GM12864 (cell line): ENCODE measurements at regions not wholly inside any gene's neighbourhood (a gene's known extent, or its start where the extent isn't known, plus 50 kb on each side); places are given as distances from the start of the nearest gene placed in this dataset.

Experiments
- DNase-seq: peaks from one replicate; pipeline ENCODE4 v3.0.0-alpha.2; 2011; ENCODE audit warnings: low read depth
- H3K4me3 ChIP-seq: 2 replicates; pipeline ENCODE4 v1.5.1; 2011; ENCODE audit warnings: mild to moderate bottlenecking, low read depth, low read length, control low read depth
- TF ChIP-seq, protein P1 (sequence below): IDR thresholded peaks from 2 replicates; pipeline ENCODE4 v1.5.1; 2011; ENCODE audit warnings: low read depth, mild to moderate bottlenecking, moderate library complexity, low read length, control low read depth, inconsistent platforms; ENCODE audit errors: missing control alignments

DNA sequence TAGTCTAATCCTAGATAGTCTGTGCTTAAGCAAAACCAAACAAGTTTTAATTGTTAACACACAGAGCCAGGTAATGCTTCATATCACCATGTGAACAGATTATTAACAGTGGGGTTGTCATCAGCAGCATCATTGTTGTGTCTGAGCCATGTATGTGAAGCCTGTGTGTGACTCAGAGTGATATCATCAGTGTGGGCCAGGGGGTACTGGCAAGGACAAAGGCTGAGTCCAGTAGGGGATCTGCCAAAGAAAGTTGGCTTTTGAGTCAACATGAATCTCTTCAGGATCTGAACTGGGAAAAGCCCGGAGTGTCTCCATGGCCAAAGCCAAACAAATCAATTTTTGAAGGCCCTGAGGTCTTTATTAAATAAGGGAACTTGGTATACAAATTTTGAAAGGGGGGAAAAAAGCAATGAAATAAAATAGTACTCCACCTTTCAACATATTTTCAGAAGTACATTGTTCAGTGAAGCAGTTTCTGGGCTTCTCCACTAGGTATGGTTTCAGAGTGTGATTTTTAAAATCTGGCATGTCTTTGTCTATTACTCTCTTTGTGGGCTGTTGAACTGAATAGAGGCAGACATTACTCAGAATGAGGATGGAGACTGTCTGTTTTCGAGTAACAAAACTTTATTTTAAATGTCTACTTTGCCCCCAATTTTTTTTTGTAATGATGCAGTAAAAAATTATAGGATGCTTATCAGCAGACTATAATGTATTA, 444.2 kb upstream of the JAG1 start:
- no peak for DNase-seq
- no peak overlapping the region for H3K4me3 ChIP-seq
- TF ChIP-seq, protein P1, sequence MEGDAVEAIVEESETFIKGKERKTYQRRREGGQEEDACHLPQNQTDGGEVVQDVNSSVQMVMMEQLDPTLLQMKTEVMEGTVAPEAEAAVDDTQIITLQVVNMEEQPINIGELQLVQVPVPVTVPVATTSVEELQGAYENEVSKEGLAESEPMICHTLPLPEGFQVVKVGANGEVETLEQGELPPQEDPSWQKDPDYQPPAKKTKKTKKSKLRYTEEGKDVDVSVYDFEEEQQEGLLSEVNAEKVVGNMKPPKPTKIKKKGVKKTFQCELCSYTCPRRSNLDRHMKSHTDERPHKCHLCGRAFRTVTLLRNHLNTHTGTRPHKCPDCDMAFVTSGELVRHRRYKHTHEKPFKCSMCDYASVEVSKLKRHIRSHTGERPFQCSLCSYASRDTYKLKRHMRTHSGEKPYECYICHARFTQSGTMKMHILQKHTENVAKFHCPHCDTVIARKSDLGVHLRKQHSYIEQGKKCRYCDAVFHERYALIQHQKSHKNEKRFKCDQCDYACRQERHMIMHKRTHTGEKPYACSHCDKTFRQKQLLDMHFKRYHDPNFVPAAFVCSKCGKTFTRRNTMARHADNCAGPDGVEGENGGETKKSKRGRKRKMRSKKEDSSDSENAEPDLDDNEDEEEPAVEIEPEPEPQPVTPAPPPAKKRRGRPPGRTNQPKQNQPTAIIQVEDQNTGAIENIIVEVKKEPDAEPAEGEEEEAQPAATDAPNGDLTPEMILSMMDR: no peak

DNA sequence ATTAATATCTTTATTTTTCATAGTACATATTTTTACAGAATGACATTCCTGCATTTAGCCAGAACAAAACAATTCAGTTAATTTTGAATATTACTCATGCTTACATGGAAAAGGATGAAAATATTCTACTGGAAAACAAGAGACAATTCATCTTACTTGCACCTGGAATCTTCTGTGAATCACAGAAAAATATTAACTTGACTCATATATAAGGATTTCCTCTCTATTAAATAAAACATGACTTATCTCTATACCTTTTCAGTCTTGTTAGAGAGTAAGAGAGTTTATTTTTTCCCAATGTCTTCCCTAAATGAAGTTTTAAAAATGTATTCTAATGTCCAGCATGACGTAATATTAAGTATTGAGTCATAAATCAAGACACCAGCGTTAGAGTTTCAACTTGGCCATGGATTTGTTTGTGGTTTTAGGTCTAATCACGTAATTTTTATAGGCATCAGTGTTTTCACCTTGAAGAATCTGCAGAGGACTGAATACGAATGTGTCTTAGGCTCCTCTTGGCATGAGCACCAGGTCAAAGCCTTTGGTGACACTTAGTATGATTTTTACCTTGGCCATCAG, 445.1 kb upstream of the JAG1 start:
- TF ChIP-seq, protein P1: no peak
- DNase-seq: no peak
- no peak overlapping the region for H3K4me3 ChIP-seq

DNA sequence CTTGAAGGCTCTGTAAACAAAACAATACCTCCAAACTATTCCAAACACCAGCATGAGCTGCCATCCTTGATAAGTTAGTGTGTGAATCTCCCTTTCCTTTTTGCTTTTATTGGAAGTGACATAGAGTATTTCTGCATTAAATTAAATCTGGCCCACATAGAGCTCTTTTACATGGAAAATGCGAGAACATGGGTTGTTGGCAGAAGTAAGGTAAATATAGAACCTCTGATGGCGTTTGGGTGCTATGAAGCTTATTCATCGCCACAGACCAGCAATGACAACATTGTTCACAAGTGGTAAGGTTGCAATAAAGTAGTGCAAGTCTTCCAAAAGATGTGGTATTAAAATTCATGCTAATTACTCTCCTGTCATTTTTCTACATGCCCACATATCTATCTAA, 445.8 kb upstream of the JAG1 start:
- TF ChIP-seq, protein P1: no peak
- H3K4me3 ChIP-seq: no peak overlapping the region

DNA sequence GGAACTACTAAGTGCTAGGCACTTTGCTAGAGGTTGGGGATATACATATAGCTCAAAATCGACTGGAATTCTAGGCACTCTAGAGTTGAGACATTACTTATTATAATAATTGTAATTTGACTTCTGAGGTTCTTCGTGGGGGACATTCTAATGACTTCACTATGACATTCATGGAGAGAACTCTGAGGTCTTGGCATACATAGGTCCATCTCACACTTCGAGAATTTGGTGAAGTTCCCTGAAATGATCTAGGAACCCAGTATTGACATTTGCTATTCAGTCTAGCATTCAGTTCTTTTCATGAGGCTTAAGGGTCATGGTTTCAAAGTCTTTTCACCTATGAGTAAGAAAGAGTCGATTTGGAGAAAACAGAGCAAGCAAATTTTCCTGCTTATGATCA, 446.6 kb upstream of the JAG1 start:
- TF ChIP-seq, protein P1: no peak
- no peak for DNase-seq
- H3K4me3 ChIP-seq: no peak overlapping the region

More for the DNA sequence above, 445.8 kb upstream of the JAG1 start:
- no peak for DNase-seq

DNA sequence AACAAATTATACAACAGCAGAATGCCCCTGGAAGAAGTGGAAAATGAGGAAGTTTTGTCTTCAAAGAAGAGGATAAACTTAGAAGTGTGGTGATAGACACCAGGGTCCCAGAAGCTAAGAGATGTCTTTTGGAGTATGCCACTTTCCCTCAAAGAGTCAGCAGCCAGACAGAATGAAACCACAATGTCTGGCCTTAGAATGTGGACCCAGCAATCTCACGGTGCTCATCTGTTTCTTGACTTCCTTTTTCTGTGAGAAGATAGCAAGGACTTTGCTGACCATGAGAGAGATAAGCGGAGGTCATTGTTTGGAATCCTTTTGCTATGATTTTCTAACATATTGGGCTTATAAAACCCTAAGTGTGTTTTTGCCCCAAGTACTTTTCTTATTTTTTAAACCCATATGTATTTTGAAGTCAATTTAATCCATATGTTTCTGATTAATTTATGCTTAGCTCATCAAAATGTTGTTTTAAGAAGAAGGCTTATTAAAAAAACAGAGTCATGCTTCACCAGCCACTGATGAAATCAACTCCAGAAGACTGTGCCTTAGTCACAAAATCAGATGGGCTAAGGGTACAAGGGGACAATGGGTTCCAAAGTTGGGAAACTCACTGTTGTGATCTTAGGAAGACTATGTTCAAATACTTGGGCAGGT, 451.2 kb upstream of the JAG1 start:
- TF ChIP-seq, protein P1: no peak
- H3K4me3 ChIP-seq: no peak overlapping the region
- no peak for DNase-seq

DNA sequence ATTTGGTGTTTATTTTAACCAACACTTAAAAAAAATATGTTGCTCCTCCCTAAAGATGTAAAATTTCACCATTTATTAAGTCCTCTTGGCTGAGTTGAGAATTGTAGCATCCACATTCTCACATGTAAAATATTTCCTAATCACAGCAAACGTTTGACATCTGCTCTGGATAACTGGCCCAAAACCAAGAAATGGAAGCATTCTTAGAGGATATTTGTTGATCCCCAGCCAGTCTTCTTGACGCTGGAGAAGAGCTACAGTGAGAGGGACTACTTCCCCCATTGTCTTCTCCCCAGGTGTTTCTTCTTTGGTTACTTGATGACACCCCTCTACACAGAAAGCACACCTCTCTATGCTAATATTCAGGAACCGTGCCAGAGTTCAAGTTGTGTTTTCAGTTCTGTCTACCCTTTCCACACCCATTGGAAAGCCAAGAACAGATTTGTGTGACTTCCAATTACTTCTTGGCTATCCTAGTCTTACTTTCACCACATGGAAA, 454.5 kb upstream of the JAG1 start:
- no peak for DNase-seq
- TF ChIP-seq, protein P1: no peak
- no peak overlapping the region for H3K4me3 ChIP-seq
